Smooth muscle cell (in vitro differentiated cells): ENCODE measurements at regions not wholly inside any gene's neighbourhood (a gene's known extent, or its start where the extent isn't known, plus 50 kb on each side); places are given as distances from the start of the nearest gene placed in this dataset.

Experiments used
- DNase-seq: peaks from one replicate; lab custom pipeline; 2025; ENCODE audit not compliant: unreplicated experiment; lab: John Stamatoyannopoulos, UW
- H2AFZ ChIP-seq: fragments of 200-600 bp; sonication (generic); 2 replicates; pipeline ENCODE4 v1.6.0; 2016; ENCODE audit warnings: antibody characterized with exemption, low read depth, mild to moderate bottlenecking
- H3F3A ChIP-seq: fragments of 200-600 bp; sonication (generic); 2 replicates; pipeline ENCODE4 v1.6.0; 2017; ENCODE audit warnings: antibody characterized with exemption, low read depth
- H3K27ac ChIP-seq: fragments of 200-600 bp; sonication (generic); 2 replicates; pipeline ENCODE4 v1.5.1; 2016; ENCODE audit warnings: low read depth, mild to moderate bottlenecking
- H3K27me3 ChIP-seq: fragments of 200-600 bp; sonication (generic); 2 replicates; pipeline ENCODE4 v1.6.1; 2016; ENCODE audit warnings: low read depth, mild to moderate bottlenecking
- H3K36me3 ChIP-seq: fragments of 200-600 bp; sonication (generic); 2 replicates; pipeline ENCODE4 v1.5.1; 2016; ENCODE audit warnings: low read depth
- H3K4me1 ChIP-seq: fragments of 200-600 bp; sonication (generic); 2 replicates; pipeline ENCODE4 v1.5.1; 2016; ENCODE audit warnings: low read depth
- H3K4me2 ChIP-seq: fragments of 200-600 bp; sonication (generic); 2 replicates; pipeline ENCODE4 v1.6.0; 2016; ENCODE audit warnings: mild to moderate bottlenecking
- H3K4me3 ChIP-seq: fragments of 200-600 bp; sonication (generic); 2 replicates; pipeline ENCODE4 v1.5.1; 2016; ENCODE audit warnings: mild to moderate bottlenecking
- H3K79me2 ChIP-seq: fragments of 200-600 bp; sonication (generic); 2 replicates; pipeline ENCODE4 v1.6.0; 2016; ENCODE audit warnings: low read depth, mild to moderate bottlenecking
- H3K9ac ChIP-seq: fragments of 200-600 bp; sonication (generic); 2 replicates; pipeline ENCODE4 v1.6.0; 2016; ENCODE audit warnings: low read depth
- H3K9me3 ChIP-seq: fragments of 200-600 bp; sonication (generic); replicated peaks from 2 replicates; pipeline ENCODE4 v1.5.1; 2016; ENCODE audit warnings: low read depth
- H4K20me1 ChIP-seq: fragments of 200-600 bp; sonication (generic); 2 replicates; pipeline ENCODE4 v1.6.0; 2016; ENCODE audit warnings: low read depth
- WGBS: methylation state at CpG from one replicate; pipeline ENCODE4 v1.1.7; 2016; ENCODE audit warnings: low lambda C conversion rate; 5-methylcytosine and 5-hydroxymethylcytosine counted together
- TF ChIP-seq, protein P1 (sequence below): fragments of 200-600 bp; sonication (generic); IDR thresholded peaks from 2 replicates; pipeline ENCODE4 v1.5.1; 2017; ENCODE audit warnings: borderline replicate concordance, mild to moderate bottlenecking, antibody characterized with exemption; ENCODE audit not compliant: insufficient read depth, poor library complexity, severe bottlenecking

GRCh38 chr3:56876916-56877315 is 75.2 kb upstream of the ARHGEF3 start:
- Histone ChIP-seq H3F3A (peaks cover 11% of the 10 kb centered on the region), H3K4me1 (peaks cover 6% of the 10 kb centered on the region), H3K27me3 (no peaks in the 10 kb centered on the region), H3K4me2 (peak overlapping the region; percentile 15), H3K9me3 (no peaks in the 10 kb centered on the region), H3K79me2 (no peaks in the 10 kb centered on the region), H3K36me3 (no peaks in the 10 kb centered on the region), H3K9ac (no peak overlapping the region), H3K27ac (peak overlapping the region; percentile 88), H2AFZ (no peak overlapping the region), H3K4me3 (no peak overlapping the region), H4K20me1 (no peaks in the 10 kb centered on the region)
- 49% methylated on average over 3 of the region's 3 CpGs for WGBS
- no peak for DNase-seq
- TF ChIP-seq, protein P1, sequence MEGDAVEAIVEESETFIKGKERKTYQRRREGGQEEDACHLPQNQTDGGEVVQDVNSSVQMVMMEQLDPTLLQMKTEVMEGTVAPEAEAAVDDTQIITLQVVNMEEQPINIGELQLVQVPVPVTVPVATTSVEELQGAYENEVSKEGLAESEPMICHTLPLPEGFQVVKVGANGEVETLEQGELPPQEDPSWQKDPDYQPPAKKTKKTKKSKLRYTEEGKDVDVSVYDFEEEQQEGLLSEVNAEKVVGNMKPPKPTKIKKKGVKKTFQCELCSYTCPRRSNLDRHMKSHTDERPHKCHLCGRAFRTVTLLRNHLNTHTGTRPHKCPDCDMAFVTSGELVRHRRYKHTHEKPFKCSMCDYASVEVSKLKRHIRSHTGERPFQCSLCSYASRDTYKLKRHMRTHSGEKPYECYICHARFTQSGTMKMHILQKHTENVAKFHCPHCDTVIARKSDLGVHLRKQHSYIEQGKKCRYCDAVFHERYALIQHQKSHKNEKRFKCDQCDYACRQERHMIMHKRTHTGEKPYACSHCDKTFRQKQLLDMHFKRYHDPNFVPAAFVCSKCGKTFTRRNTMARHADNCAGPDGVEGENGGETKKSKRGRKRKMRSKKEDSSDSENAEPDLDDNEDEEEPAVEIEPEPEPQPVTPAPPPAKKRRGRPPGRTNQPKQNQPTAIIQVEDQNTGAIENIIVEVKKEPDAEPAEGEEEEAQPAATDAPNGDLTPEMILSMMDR, result no peak

GRCh38 chr3:56874269-56874668 is 72.5 kb upstream of the ARHGEF3 start:
- peaks cover 11% of the 10 kb centered on the region for H3F3A ChIP-seq
- H3K79me2 ChIP-seq, result no peaks in the 10 kb centered on the region
- no peak overlapping the region for H3K9ac ChIP-seq
- no peaks in the 10 kb centered on the region for H3K9me3 ChIP-seq
- H3K4me2 ChIP-seq, result peak overlapping the region; percentile 26
- no peaks in the 10 kb centered on the region for H3K27me3 ChIP-seq
- no peak for DNase-seq
- peak overlapping the region; percentile 12 for H3K27ac ChIP-seq
- no peaks in the 10 kb centered on the region for H4K20me1 ChIP-seq
- no peak overlapping the region for H2AFZ ChIP-seq
- WGBS, result 14% methylated on average over 4 of the region's 4 CpGs
- H3K36me3 ChIP-seq, result no peaks in the 10 kb centered on the region
- no peak overlapping the region for H3K4me3 ChIP-seq
- H3K4me1 ChIP-seq, result peaks cover 11% of the 10 kb centered on the region
- TF ChIP-seq, protein P1, result no peak

GRCh38 chr3:56870436-56870835 is 68.7 kb upstream of the ARHGEF3 start:
- no peak for DNase-seq
- Histone ChIP-seq H3K4me1 (peaks cover 11% of the 10 kb centered on the region), H3K4me3 (no peak overlapping the region), H3K4me2 (peak overlapping the region; percentile 3), H3K27me3 (no peaks in the 10 kb centered on the region), H3K79me2 (no peaks in the 10 kb centered on the region), H3K9ac (no peak overlapping the region), H4K20me1 (no peaks in the 10 kb centered on the region), H3K27ac (no peak overlapping the region), H3K36me3 (no peaks in the 10 kb centered on the region), H3K9me3 (no peaks in the 10 kb centered on the region), H3F3A (peaks cover 4% of the 10 kb centered on the region), H2AFZ (no peak overlapping the region)
- TF ChIP-seq, protein P1, result no peak
- WGBS, result 13% methylated on average over 1 of the region's 1 CpG

- TF ChIP-seq, protein P1, result no peak
- no peaks in the 10 kb centered on the region for H4K20me1 ChIP-seq
- H3K9ac ChIP-seq, result no peak overlapping the region
- peaks cover 11% of the 10 kb centered on the region for H3K4me1 ChIP-seq
- H3K36me3 ChIP-seq, result no peaks in the 10 kb centered on the region
- H3K79me2 ChIP-seq, result no peaks in the 10 kb centered on the region
- no peak overlapping the region for H3K4me3 ChIP-seq
- no peak overlapping the region for H3K27ac ChIP-seq
- no peak overlapping the region for H3K4me2 ChIP-seq
- no peak for DNase-seq
- no peak overlapping the region for H2AFZ ChIP-seq
- WGBS, result 53% methylated on average over 6 of the region's 6 CpGs
- H3K27me3 ChIP-seq, result no peaks in the 10 kb centered on the region
- H3F3A ChIP-seq, result peaks cover 4% of the 10 kb centered on the region
- H3K9me3 ChIP-seq, result no peaks in the 10 kb centered on the region
These were observed 67.6 kb upstream of the ARHGEF3 start for GRCh38 chr3:56869157-56869889.
